ENCODE measurements at regions not wholly inside any gene's neighbourhood (a gene's known extent, or its start where the extent isn't known, plus 50 kb on each side); places are given as distances from the start of the nearest gene placed in this dataset.

DNA sequence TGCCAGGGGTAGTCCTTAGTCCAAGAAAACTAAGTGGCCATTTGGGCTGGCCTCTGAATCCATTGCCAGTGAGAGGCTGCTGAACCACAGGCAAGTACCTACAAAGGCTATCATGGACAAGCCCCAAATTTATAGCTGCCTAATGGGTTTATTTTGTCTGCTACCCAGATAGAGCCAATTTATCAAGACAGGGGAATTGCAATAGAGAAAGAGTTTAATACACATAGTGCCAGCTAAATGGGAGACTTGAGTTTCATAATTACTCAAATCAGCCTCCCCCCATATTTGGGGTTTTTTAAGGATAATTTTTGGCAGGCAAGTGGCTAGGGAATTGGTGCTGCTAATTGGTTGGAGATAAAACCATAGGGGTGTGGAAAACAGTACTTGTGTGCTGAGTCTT lies 73.1 kb upstream of the BMP2K start:
- DNase-seq (no peak), ATAC-seq (ENCODE audit: low read depth) (no peak)
- Histone ChIP-seq H2AFZ (ENCODE audit: insufficient read depth, low read depth, low read length, poor library complexity, severe bottlenecking) (no peak overlapping the region), H3K4me1 (ENCODE audit: control insufficient read depth in 2 of 2, insufficient read depth in 2 of 2, low read length in 2 of 2) (peaks cover 20 to 33% of the 10 kb centered on the region in 2 donors), H3K4me2 (replicated peaks; ENCODE audit: low read depth, low read length, poor library complexity, severe bottlenecking) (no peak overlapping the region), H3K27me3 (replicated peaks in 1 of 4; ENCODE audit: control extremely low read depth in 1 of 4, control insufficient read depth in 3 of 4, insufficient read depth in 4 of 4, low read length in 3 of 4) (no peaks in the 10 kb centered on the region), H3K27ac (ENCODE audit: low read length in 2 of 2) (no peak overlapping the region), H3K79me2 (ENCODE audit: control insufficient read depth, insufficient read depth, low read length) (no peaks in the 10 kb centered on the region), H3K4me3 (ENCODE audit: control extremely low read depth in 1 of 5, extremely low read depth in 1 of 5, insufficient read depth in 1 of 5, low read depth in 2 of 5, low read length in 4 of 5) (no peak overlapping the region), H3K36me3 (replicated peaks in 1 of 2; ENCODE audit: control extremely low read depth in 1 of 2, control insufficient read depth in 1 of 2, extremely low read depth in 1 of 2, insufficient read depth in 2 of 2, low read length in 1 of 2) (no peaks in the 10 kb centered on the region), H4K20me1 (ENCODE audit: control insufficient read depth, insufficient read depth, low read length, poor library complexity, severe bottlenecking) (no peaks in the 10 kb centered on the region), H3K9me3 (ENCODE audit: control extremely low read depth in 1 of 3, control insufficient read depth in 2 of 3, insufficient read depth in 1 of 3, low read length in 2 of 3) (peaks cover 1 to 9% (median 8%) of the 10 kb centered on the region in 3 donors), H3K9ac (ENCODE audit: low read length) (no peak overlapping the region)
- intact Hi-C loops (cut with micrococcal nuclease): no loop called here
- TF ChIP-seq, protein P1, sequence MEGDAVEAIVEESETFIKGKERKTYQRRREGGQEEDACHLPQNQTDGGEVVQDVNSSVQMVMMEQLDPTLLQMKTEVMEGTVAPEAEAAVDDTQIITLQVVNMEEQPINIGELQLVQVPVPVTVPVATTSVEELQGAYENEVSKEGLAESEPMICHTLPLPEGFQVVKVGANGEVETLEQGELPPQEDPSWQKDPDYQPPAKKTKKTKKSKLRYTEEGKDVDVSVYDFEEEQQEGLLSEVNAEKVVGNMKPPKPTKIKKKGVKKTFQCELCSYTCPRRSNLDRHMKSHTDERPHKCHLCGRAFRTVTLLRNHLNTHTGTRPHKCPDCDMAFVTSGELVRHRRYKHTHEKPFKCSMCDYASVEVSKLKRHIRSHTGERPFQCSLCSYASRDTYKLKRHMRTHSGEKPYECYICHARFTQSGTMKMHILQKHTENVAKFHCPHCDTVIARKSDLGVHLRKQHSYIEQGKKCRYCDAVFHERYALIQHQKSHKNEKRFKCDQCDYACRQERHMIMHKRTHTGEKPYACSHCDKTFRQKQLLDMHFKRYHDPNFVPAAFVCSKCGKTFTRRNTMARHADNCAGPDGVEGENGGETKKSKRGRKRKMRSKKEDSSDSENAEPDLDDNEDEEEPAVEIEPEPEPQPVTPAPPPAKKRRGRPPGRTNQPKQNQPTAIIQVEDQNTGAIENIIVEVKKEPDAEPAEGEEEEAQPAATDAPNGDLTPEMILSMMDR (IDR thresholded peaks at IDR 0.05): no peak
- TF ChIP-seq EZH2 (IDR thresholded peaks at IDR 0.05; ENCODE audit: borderline replicate concordance, insufficient read depth, low read depth, low read length, poor library complexity, severe bottlenecking): no peak
- ChIA-PET POLR2A (no interaction called here), CTCF (no interaction called here)
- peaks cover 3% of the 10 kb centered on the region for H3K9me3 Mint-ChIP-seq (ENCODE audit: insufficient read depth)
- peaks cover 46% of the 10 kb centered on the region for H3K4me1 Mint-ChIP-seq
- H3K27ac Mint-ChIP-seq: no peak overlapping the region
- H3K27me3 Mint-ChIP-seq: no peaks in the 10 kb centered on the region
- no peak overlapping the region for H3K4me3 Mint-ChIP-seq

DNA sequence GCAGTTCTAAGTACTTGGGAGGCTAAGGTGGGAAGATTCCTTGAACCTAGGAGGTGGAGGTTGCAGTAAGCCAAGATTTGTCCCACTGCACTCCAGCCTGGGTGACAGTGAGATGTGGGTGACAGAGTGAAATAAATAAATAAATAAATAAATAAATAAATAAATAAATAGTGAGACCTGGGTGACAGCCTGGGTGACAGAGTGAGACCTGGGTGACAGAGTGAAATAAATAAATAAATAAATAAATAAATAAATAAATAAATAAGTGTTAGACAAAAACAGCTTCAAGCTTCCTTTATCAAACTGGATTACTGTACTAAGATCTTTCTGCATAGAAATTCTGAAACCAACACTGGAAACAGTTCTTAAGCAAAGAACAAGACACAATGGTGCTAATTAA lies 71.8 kb upstream of the BMP2K start:
- Histone ChIP-seq H3K79me2 (ENCODE audit: control insufficient read depth, insufficient read depth, low read length) (no peaks in the 10 kb centered on the region), H3K27me3 (replicated peaks in 1 of 4; ENCODE audit: control extremely low read depth in 1 of 4, control insufficient read depth in 3 of 4, insufficient read depth in 4 of 4, low read length in 3 of 4) (no peaks in the 10 kb centered on the region), H2AFZ (ENCODE audit: insufficient read depth, low read depth, low read length, poor library complexity, severe bottlenecking) (no peak overlapping the region), H3K4me2 (replicated peaks; ENCODE audit: low read depth, low read length, poor library complexity, severe bottlenecking) (no peak overlapping the region), H3K4me1 (ENCODE audit: control insufficient read depth in 2 of 2, insufficient read depth in 2 of 2, low read length in 2 of 2) (peaks cover 22 to 34% of the 10 kb centered on the region in 2 donors), H3K9me3 (ENCODE audit: control extremely low read depth in 1 of 3, control insufficient read depth in 2 of 3, insufficient read depth in 1 of 3, low read length in 2 of 3) (peaks cover 1 to 9% (median 8%) of the 10 kb centered on the region in 3 donors), H3K27ac (ENCODE audit: low read length in 2 of 2) (no peak overlapping the region), H3K9ac (ENCODE audit: low read length) (no peak overlapping the region), H4K20me1 (ENCODE audit: control insufficient read depth, insufficient read depth, low read length, poor library complexity, severe bottlenecking) (no peaks in the 10 kb centered on the region), H3K4me3 (ENCODE audit: control extremely low read depth in 1 of 5, extremely low read depth in 1 of 5, insufficient read depth in 1 of 5, low read depth in 2 of 5, low read length in 4 of 5) (no peak overlapping the region), H3K36me3 (replicated peaks in 1 of 2; ENCODE audit: control extremely low read depth in 1 of 2, control insufficient read depth in 1 of 2, extremely low read depth in 1 of 2, insufficient read depth in 2 of 2, low read length in 1 of 2) (no peaks in the 10 kb centered on the region)
- H3K4me1 Mint-ChIP-seq: peaks cover 46% of the 10 kb centered on the region
- H3K27ac Mint-ChIP-seq: no peak overlapping the region
- ChIA-PET CTCF (interaction anchor here (1.2 to 2.3 kb wide), 2 partner anchors 59 to 67 kb away, joined by 3 to 12 read pairs; no protein-coding TSS in a partner anchor), POLR2A (no interaction called here)
- no peak overlapping the region for H3K4me3 Mint-ChIP-seq
- H3K27me3 Mint-ChIP-seq: no peaks in the 10 kb centered on the region
- peaks cover 3% of the 10 kb centered on the region for H3K9me3 Mint-ChIP-seq (ENCODE audit: insufficient read depth)
- intact Hi-C loops (cut with micrococcal nuclease): no loop called here
- ATAC-seq (ENCODE audit: low read depth): no peak
- no peak for DNase-seq
- no peak for TF ChIP-seq EZH2 (IDR thresholded peaks at IDR 0.05; ENCODE audit: borderline replicate concordance, insufficient read depth, low read depth, low read length, poor library complexity, severe bottlenecking)
- TF ChIP-seq, protein P1 (IDR thresholded peaks at IDR 0.05): no peak

All from B cell (primary cell).